ENCODE measurements at regions not wholly inside any gene's neighbourhood (a gene's known extent, or its start where the extent isn't known, plus 50 kb on each side); places are given as distances from the start of the nearest gene placed in this dataset.

- TF ChIP-seq POLR2A (IDR thresholded peaks at IDR 0.05) (no peak), CTCF (IDR thresholded peaks at IDR 0.05) (no peak)
Observed at GRCh38 chr3:110868106-110868505, 203.5 kb upstream of the NECTIN3 start.

Data from Peyer's patch (tissue), 4 donors.